Smooth muscle cell (in vitro differentiated cells): ENCODE measurements at regions not wholly inside any gene's neighbourhood (a gene's known extent, or its start where the extent isn't known, plus 50 kb on each side); places are given as distances from the start of the nearest gene placed in this dataset.

Experiments used
- DNase-seq: peaks from one replicate; lab custom pipeline; 2025; ENCODE audit not compliant: unreplicated experiment; lab: John Stamatoyannopoulos, UW
- H2AFZ ChIP-seq: fragments of 200-600 bp; sonication (generic); 2 replicates; pipeline ENCODE4 v1.6.0; 2016; ENCODE audit warnings: antibody characterized with exemption, low read depth, mild to moderate bottlenecking
- H3F3A ChIP-seq: fragments of 200-600 bp; sonication (generic); 2 replicates; pipeline ENCODE4 v1.6.0; 2017; ENCODE audit warnings: antibody characterized with exemption, low read depth
- H3K27ac ChIP-seq: fragments of 200-600 bp; sonication (generic); 2 replicates; pipeline ENCODE4 v1.5.1; 2016; ENCODE audit warnings: low read depth, mild to moderate bottlenecking
- H3K27me3 ChIP-seq: fragments of 200-600 bp; sonication (generic); 2 replicates; pipeline ENCODE4 v1.6.1; 2016; ENCODE audit warnings: low read depth, mild to moderate bottlenecking
- H3K36me3 ChIP-seq: fragments of 200-600 bp; sonication (generic); 2 replicates; pipeline ENCODE4 v1.5.1; 2016; ENCODE audit warnings: low read depth
- H3K4me1 ChIP-seq: fragments of 200-600 bp; sonication (generic); 2 replicates; pipeline ENCODE4 v1.5.1; 2016; ENCODE audit warnings: low read depth
- H3K4me2 ChIP-seq: fragments of 200-600 bp; sonication (generic); 2 replicates; pipeline ENCODE4 v1.6.0; 2016; ENCODE audit warnings: mild to moderate bottlenecking
- H3K4me3 ChIP-seq: fragments of 200-600 bp; sonication (generic); 2 replicates; pipeline ENCODE4 v1.5.1; 2016; ENCODE audit warnings: mild to moderate bottlenecking
- H3K79me2 ChIP-seq: fragments of 200-600 bp; sonication (generic); 2 replicates; pipeline ENCODE4 v1.6.0; 2016; ENCODE audit warnings: low read depth, mild to moderate bottlenecking
- H3K9ac ChIP-seq: fragments of 200-600 bp; sonication (generic); 2 replicates; pipeline ENCODE4 v1.6.0; 2016; ENCODE audit warnings: low read depth
- H3K9me3 ChIP-seq: fragments of 200-600 bp; sonication (generic); replicated peaks from 2 replicates; pipeline ENCODE4 v1.5.1; 2016; ENCODE audit warnings: low read depth
- H4K20me1 ChIP-seq: fragments of 200-600 bp; sonication (generic); 2 replicates; pipeline ENCODE4 v1.6.0; 2016; ENCODE audit warnings: low read depth
- CTCF ChIP-seq: fragments of 200-600 bp; sonication (generic); IDR thresholded peaks from 2 replicates; pipeline ENCODE4 v1.5.1; 2017; ENCODE audit warnings: borderline replicate concordance, mild to moderate bottlenecking, antibody characterized with exemption; ENCODE audit not compliant: insufficient read depth, poor library complexity, severe bottlenecking
- WGBS: methylation state at CpG from one replicate; pipeline ENCODE4 v1.1.7; 2016; ENCODE audit warnings: low lambda C conversion rate; 5-methylcytosine and 5-hydroxymethylcytosine counted together

- no peak overlapping the region for H3K27ac ChIP-seq
- no peaks in the 10 kb centered on the region for H3K79me2 ChIP-seq
- no peak for DNase-seq
- no peak overlapping the region for H3K4me2 ChIP-seq
- H3K9ac ChIP-seq, result no peak overlapping the region
- no peaks in the 10 kb centered on the region for H3F3A ChIP-seq
- H3K27me3 ChIP-seq, result no peaks in the 10 kb centered on the region
- H3K4me1 ChIP-seq, result no peaks in the 10 kb centered on the region
- H3K36me3 ChIP-seq, result no peaks in the 10 kb centered on the region
- TF ChIP-seq CTCF, result no peak
- no peaks in the 10 kb centered on the region for H4K20me1 ChIP-seq
- no peaks in the 10 kb centered on the region for H3K9me3 ChIP-seq
- no peak overlapping the region for H2AFZ ChIP-seq
- WGBS, result 66% methylated on average over 5 of the region's 5 CpGs
- H3K4me3 ChIP-seq, result no peak overlapping the region
Measured at GRCh38 chr6:16857969-16858592, 96.8 kb upstream of the ATXN1 start.

GRCh38 chr6:16855460-16855859 lies 94.2 kb upstream of the ATXN1 start:
- no peak for TF ChIP-seq CTCF
- Histone ChIP-seq H3K27me3 (no peaks in the 10 kb centered on the region), H3K27ac (no peak overlapping the region), H3K36me3 (no peaks in the 10 kb centered on the region), H3K79me2 (no peaks in the 10 kb centered on the region), H3K4me2 (peak overlapping the region; percentile 1), H3K4me3 (no peak overlapping the region), H3F3A (peaks cover 5% of the 10 kb centered on the region), H2AFZ (no peak overlapping the region), H3K9ac (no peak overlapping the region), H4K20me1 (no peaks in the 10 kb centered on the region), H3K9me3 (no peaks in the 10 kb centered on the region), H3K4me1 (no peaks in the 10 kb centered on the region)
- no peak for DNase-seq

GRCh38 chr6:16854986-16855385 lies 93.7 kb upstream of the ATXN1 start:
- no peaks in the 10 kb centered on the region for H3K27me3 ChIP-seq

More at GRCh38 chr6:16854986-16855385, 93.7 kb upstream of the ATXN1 start:
- Histone ChIP-seq H3K9ac (no peak overlapping the region), H3K36me3 (no peaks in the 10 kb centered on the region), H3K4me2 (peak overlapping the region; percentile 1), H3K9me3 (no peaks in the 10 kb centered on the region), H4K20me1 (no peaks in the 10 kb centered on the region), H2AFZ (no peak overlapping the region), H3F3A (peaks cover 5% of the 10 kb centered on the region), H3K4me1 (peaks cover 2% of the 10 kb centered on the region), H3K79me2 (no peaks in the 10 kb centered on the region), H3K27ac (no peak overlapping the region), H3K4me3 (no peak overlapping the region)
- DNase-seq, result no peak
- no peak for TF ChIP-seq CTCF
- WGBS, result 72% methylated on average over 2 of the region's 2 CpGs
